HFFc6 (cell line): ENCODE measurements at regions not wholly inside any gene's neighbourhood (a gene's known extent, or its start where the extent isn't known, plus 50 kb on each side); places are given as distances from the start of the nearest gene placed in this dataset.
"Not testable (repeated sequence)": the region's sequence is repeated elsewhere in the genome, so short reads cannot be mapped to it uniquely, and the experiment has no call there.

Source experiments
- DNase-seq: peaks from one replicate; pipeline ENCODE4 v3.0.0-alpha.2; 2018
- H3K27ac Mint-ChIP-seq: 2 replicates; pipeline ENCODE4 v1.8.0; 2020; ENCODE audit warnings: mild to moderate bottlenecking, mixed read lengths
- H3K27me3 Mint-ChIP-seq: 2 replicates; pipeline ENCODE4 v1.8.0; 2021; ENCODE audit warnings: mild to moderate bottlenecking, moderate library complexity, mixed read lengths; ENCODE audit not compliant: insufficient read depth
- H3K36me3 Mint-ChIP-seq: 2 replicates; pipeline ENCODE4 v1.8.0; 2021; ENCODE audit warnings: low read depth, mixed read lengths
- H3K4me1 Mint-ChIP-seq: 2 replicates; pipeline ENCODE4 v1.8.0; 2020; ENCODE audit warnings: low read depth, mixed read lengths
- H3K4me3 Mint-ChIP-seq: 2 replicates; pipeline ENCODE4 v1.8.0; 2020; ENCODE audit warnings: mild to moderate bottlenecking, moderate library complexity, mixed read lengths
- H3K9me3 Mint-ChIP-seq: 2 replicates; pipeline ENCODE4 v1.8.0; 2020; ENCODE audit warnings: mild to moderate bottlenecking, mixed read lengths
- CTCF ChIP-seq: fragments of 200-600 bp; sonication (generic); IDR thresholded peaks from 2 replicates; pipeline ENCODE4 v1.5.0; 2021; ENCODE audit warnings: antibody characterized with exemption, mild to moderate bottlenecking

DNA sequence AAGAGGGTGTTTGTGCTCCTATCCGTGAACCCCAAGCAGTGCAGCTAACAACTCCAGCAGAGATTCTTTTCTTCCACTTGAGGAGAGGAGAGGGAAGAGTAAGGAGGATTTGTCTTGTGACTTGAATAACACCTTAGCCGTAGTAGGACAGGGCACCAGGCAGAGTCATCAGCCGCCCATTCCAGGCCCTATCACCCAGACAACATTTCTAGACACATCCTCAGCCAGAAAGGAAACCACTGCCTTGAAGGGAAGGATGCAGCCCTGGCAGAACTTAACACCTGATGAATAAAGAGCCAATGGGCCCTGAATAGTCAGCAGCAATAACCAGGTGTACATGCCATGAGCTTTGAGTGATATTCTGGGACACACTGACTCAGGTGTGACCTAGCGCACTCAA is 1013.0 kb upstream of the COX7C start:
- peaks cover 37% of the 10 kb centered on the region for H3K9me3 Mint-ChIP-seq
- H3K4me1 Mint-ChIP-seq, result no peaks in the 10 kb centered on the region
- DNase-seq, result no peak
- no peaks in the 10 kb centered on the region for H3K27me3 Mint-ChIP-seq
- H3K36me3 Mint-ChIP-seq, result no peaks in the 10 kb centered on the region
- no peak overlapping the region for H3K27ac Mint-ChIP-seq
- no peak for TF ChIP-seq CTCF
- no peak overlapping the region for H3K4me3 Mint-ChIP-seq

DNA sequence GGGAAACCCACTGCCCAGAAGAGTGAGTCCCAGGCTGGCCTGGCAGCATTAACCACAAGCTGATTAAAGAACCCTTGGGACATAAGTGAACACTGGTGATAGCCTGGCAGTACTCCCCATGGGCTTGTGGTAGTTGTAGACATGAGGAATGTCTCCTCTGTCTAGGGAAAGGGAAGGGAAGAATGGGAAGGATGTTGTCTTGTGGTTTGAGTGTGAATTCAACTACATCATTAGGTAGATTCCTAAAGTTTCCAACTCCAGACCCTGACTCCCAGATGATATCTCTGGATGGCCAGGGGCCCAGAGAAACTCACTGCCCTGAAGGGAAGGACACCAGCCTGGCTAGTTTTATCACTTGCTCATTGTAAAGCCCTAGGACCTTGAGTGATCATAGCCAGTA is 1012.4 kb upstream of the COX7C start:
- no peaks in the 10 kb centered on the region for H3K36me3 Mint-ChIP-seq
- no peaks in the 10 kb centered on the region for H3K27me3 Mint-ChIP-seq

DNA sequence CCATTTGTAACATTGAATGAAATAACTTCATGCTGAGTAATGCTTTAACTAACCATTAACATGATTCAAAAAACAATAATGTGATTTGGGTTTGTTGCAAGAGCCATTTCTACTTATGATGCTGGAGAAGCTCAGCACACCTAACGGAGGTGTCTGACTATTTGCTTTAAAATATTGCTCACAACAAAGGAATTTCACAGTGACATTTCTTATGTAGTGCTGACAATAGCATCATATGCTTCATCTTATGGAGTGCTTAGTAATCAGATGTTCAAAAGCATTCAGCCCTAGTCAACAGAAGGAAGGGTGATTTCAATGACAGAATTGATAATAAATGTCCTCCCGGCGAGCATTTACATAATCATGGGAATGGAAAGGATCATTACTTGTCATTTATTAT is 1003.3 kb upstream of the COX7C start:
- Mint-ChIP-seq H3K36me3 (no peaks in the 10 kb centered on the region), H3K27me3 (no peaks in the 10 kb centered on the region), H3K27ac (no peak overlapping the region), H3K4me3 (no peak overlapping the region), H3K9me3 (peaks cover 13% of the 10 kb centered on the region), H3K4me1 (no peaks in the 10 kb centered on the region)
- DNase-seq, result no peak
- no peak for TF ChIP-seq CTCF

More for the DNA sequence above, 1012.4 kb upstream of the COX7C start:
- TF ChIP-seq CTCF, result no peak
- no peak overlapping the region for H3K27ac Mint-ChIP-seq
- H3K4me3 Mint-ChIP-seq, result no peak overlapping the region
- DNase-seq, result no peak
- H3K9me3 Mint-ChIP-seq, result peaks cover 37% of the 10 kb centered on the region
- H3K4me1 Mint-ChIP-seq, result no peaks in the 10 kb centered on the region

DNA sequence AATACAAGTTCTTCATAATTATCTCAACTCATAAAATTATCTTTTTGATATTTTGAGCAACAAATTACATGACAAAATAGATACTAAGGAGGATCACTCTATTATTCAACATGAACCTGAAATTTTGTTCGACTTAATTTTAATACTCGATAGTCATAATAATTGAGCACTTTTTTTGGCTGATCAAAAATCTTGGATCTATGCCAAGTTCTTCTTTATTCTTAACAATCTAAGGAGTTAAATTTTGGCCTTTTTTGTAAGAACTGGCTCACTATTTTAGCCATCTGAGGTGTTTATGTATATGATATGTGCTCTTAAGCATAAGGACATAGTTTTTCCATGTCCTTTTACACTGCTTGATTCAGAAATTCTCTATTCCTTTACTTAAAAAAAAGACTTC is 996.1 kb upstream of the COX7C start:
- no peaks in the 10 kb centered on the region for H3K36me3 Mint-ChIP-seq
- TF ChIP-seq CTCF, result no peak
- peaks cover 19% of the 10 kb centered on the region for H3K9me3 Mint-ChIP-seq
- H3K27ac Mint-ChIP-seq, result no peak overlapping the region
- no peaks in the 10 kb centered on the region for H3K27me3 Mint-ChIP-seq
- no peaks in the 10 kb centered on the region for H3K4me1 Mint-ChIP-seq
- H3K4me3 Mint-ChIP-seq, result no peak overlapping the region
- no peak for DNase-seq

- H3K36me3 Mint-ChIP-seq, result no peaks in the 10 kb centered on the region
- DNase-seq, result no peak
- peaks cover 10% of the 10 kb centered on the region for H3K9me3 Mint-ChIP-seq
- no peak for TF ChIP-seq CTCF
- H3K27me3 Mint-ChIP-seq, result no peaks in the 10 kb centered on the region
- no peaks in the 10 kb centered on the region for H3K4me1 Mint-ChIP-seq
- no peak overlapping the region for H3K4me3 Mint-ChIP-seq
- no peak overlapping the region for H3K27ac Mint-ChIP-seq
Observed at GRCh38 chr5:85628153-85628552, 989.6 kb upstream of the COX7C start.

DNA sequence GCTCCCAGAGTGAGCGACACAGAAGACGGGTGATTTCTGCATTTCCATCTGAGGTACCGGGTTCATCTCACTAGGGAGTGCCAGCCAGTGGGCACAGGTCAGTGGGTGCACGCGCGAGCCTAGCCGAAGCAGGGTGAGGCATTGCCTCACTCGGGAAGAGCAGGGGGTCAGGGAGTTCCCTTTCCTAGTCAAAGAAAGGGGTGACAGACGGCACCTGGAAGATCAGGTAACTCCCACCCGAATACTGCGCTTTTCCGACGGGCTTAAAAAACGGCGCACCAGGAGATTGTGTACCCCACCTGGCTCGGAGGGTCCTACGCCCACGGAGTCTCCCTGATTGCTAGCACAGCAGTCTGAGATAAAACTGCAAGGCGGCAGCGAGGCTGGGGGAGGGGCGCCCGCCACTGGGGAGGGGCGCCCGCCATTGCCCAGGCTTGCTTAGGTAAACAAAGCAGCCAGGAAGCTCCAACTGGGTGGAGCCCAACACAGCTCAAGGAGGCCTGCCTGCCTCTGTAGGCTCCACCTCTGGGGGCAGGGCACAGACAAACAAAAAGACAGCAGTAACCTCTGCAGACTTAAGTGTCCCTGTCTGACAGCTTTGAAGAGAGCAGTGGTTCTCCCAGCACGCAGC is 979.1 kb upstream of the COX7C start:
- H3K4me1 Mint-ChIP-seq, H3K27ac Mint-ChIP-seq, H3K4me3 Mint-ChIP-seq, H3K36me3 Mint-ChIP-seq, DNase-seq, H3K27me3 Mint-ChIP-seq: not testable (repeated sequence)
- peaks cover 21% of the 10 kb centered on the region for H3K9me3 Mint-ChIP-seq
